ENCODE measurements at regions not wholly inside any gene's neighbourhood (a gene's known extent, or its start where the extent isn't known, plus 50 kb on each side); places are given as distances from the start of the nearest gene placed in this dataset.

DNA sequence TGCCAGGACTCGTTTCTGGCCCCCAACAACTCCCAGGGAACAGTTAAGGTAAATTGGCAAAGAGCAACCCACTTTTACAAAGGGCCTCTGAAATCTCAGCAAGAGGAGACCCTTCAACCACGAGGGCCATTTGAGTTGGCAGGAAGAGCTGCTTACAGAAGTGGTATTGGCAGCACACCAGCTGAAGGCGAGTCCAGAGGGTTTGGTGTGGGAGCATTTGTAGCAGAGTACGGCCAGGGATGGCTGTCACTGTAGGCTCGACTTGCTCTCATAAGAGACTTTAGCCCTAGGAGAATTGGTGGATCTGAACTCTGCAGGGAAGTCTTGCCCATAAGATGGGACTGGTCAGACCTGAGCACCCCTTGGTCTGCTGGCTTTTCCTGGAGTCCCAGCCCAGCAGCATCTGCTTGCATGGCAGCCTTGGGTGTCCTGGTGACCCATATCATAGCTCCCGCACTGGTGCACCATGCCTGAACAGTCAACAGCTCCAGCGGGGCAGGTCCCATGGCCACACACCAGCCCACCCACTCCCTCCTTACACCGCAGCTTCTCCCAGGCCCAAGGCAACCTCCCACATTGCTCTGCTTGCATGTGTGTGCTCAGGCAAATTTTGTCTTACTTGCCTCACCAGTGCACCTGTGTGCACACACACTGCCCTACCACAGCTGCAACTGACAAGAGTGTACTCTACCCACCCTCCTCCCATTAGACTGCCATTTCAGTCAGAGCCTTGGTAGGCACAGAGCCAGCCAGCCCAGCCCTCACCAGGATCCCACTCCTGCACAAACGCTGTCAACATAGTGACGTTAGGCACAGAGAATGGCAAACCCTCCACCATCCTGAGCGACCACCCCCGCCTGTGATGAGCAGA, 861.6 kb upstream of the DPPA4 start:
- H3K4me1 Mint-ChIP-seq, result no peaks in the 10 kb centered on the region
- Histone ChIP-seq H4K20me1 (ENCODE audit: control insufficient read depth, insufficient read depth, insufficient read length) (no peaks in the 10 kb centered on the region), H2AK5ac (ENCODE audit: insufficient read length, low read length) (no peak overlapping the region), H3K4me1 (ENCODE audit: insufficient read depth, low read length) (no peaks in the 10 kb centered on the region), H3K9me3 (ENCODE audit: control insufficient read depth, low read depth, low read length) (no peaks in the 10 kb centered on the region), H3K27me3 (ENCODE audit: insufficient read depth, low read length) (no peaks in the 10 kb centered on the region), H3K56ac (ENCODE audit: insufficient read length, low read depth, low read length) (no peak overlapping the region), H3T11ph (ENCODE audit: low read length) (no peak overlapping the region), H4K91ac (ENCODE audit: insufficient read length, low read depth, low read length) (no peak overlapping the region), H4K5ac (ENCODE audit: insufficient read length, low read depth, low read length) (no peak overlapping the region), H3K4ac (ENCODE audit: low read depth, low read length) (no peak overlapping the region), H3K4me2 (ENCODE audit: insufficient read depth, insufficient read length, low read length) (no peak overlapping the region), H3K14ac (ENCODE audit: insufficient read depth, low read length) (no peak overlapping the region), H2BK120ac (ENCODE audit: low read depth, low read length, poor library complexity, severe bottlenecking) (no peak overlapping the region), H3K23me2 (ENCODE audit: insufficient read length, low read depth, low read length, poor library complexity, severe bottlenecking) (no peaks in the 10 kb centered on the region), H2BK5ac (ENCODE audit: insufficient read length, low read length) (no peak overlapping the region), H2AFZ (ENCODE audit: low read length) (no peak overlapping the region), H3K23ac (ENCODE audit: insufficient read length, low read depth, low read length) (no peak overlapping the region), H2BK15ac (ENCODE audit: low read depth, low read length) (no peak overlapping the region), H2BK20ac (ENCODE audit: low read depth, low read length, poor library complexity, severe bottlenecking) (no peak overlapping the region), H3K27ac (ENCODE audit: insufficient read length, low read depth, low read length) (no peak overlapping the region), H3K79me2 (ENCODE audit: insufficient read depth, low read length) (no peaks in the 10 kb centered on the region), H2BK12ac (ENCODE audit: insufficient read length, low read depth, low read length) (no peak overlapping the region), H3K79me1 (ENCODE audit: insufficient read depth, low read depth, low read length, poor library complexity, severe bottlenecking) (no peaks in the 10 kb centered on the region), H4K8ac (replicated peaks; ENCODE audit: insufficient read length, low read depth, low read length) (no peak overlapping the region), H3K18ac (ENCODE audit: insufficient read length, low read depth, low read length) (no peak overlapping the region), H3K9ac (ENCODE audit: extremely low read depth, insufficient read length, low read length) (no peak overlapping the region)
- WGBS (ENCODE audit: extremely low coverage, insufficient read length, low lambda C conversion rate), result no CpG with 5 or more reads among the region's 12 CpGs
- peaks cover 5 to 12% (median 9%) of the 10 kb centered on the region in 3 experiments; a peak in 6 of 7 replicates for H3K36me3 Mint-ChIP-seq (ENCODE audit: insufficient read depth in 1 of 3, low read depth in 3 of 3)
- DNase-seq, result no peak
- H3K4me3 Mint-ChIP-seq, result no peak overlapping the region
- no peak for TF ChIP-seq CTCF (conservative IDR thresholded peaks at IDR 0.05)
- H3K9me3 Mint-ChIP-seq, result peaks cover 12 to 24% of the 10 kb centered on the region in 2 experiments
- H3K27ac Mint-ChIP-seq, result no peak overlapping the region; a peak in 1 of 7 replicates
- no peaks in the 10 kb centered on the region for H3K27me3 Mint-ChIP-seq (ENCODE audit: low read depth)

Data from H9 (cell line).